Kidney epithelial cell (primary cell): ENCODE measurements at regions not wholly inside any gene's neighbourhood (a gene's known extent, or its start where the extent isn't known, plus 50 kb on each side); places are given as distances from the start of the nearest gene placed in this dataset.
"Not testable (repeated sequence)": the region's sequence is repeated elsewhere in the genome, so short reads cannot be mapped to it uniquely, and the experiment has no call there.

Experiments
- DNase-seq: peaks from one replicate; pipeline ENCODE4 v3.0.0-alpha.2; 2010; ENCODE audit warnings: low read depth
- H3K27me3 ChIP-seq: 2 replicates; pipeline ENCODE4 v1.6.0; 2011; ENCODE audit warnings: low read length; ENCODE audit not compliant: control insufficient read depth, insufficient read depth
- H3K36me3 ChIP-seq: 2 replicates; pipeline ENCODE4 v1.5.1; 2011; ENCODE audit warnings: low read length; ENCODE audit not compliant: control insufficient read depth, insufficient read depth
- H3K4me3 ChIP-seq: 2 replicates; pipeline ENCODE4 v1.5.1; 2011; ENCODE audit warnings: low read depth, mild to moderate bottlenecking, control low read depth, low read length
- TF ChIP-seq, protein P1 (sequence below): IDR thresholded peaks from 2 replicates; pipeline ENCODE4 v1.5.1; 2011; ENCODE audit warnings: mild to moderate bottlenecking, moderate library complexity, low read length, control low read depth, inconsistent platforms; ENCODE audit not compliant: insufficient read depth, poor library complexity, severe bottlenecking

DNA sequence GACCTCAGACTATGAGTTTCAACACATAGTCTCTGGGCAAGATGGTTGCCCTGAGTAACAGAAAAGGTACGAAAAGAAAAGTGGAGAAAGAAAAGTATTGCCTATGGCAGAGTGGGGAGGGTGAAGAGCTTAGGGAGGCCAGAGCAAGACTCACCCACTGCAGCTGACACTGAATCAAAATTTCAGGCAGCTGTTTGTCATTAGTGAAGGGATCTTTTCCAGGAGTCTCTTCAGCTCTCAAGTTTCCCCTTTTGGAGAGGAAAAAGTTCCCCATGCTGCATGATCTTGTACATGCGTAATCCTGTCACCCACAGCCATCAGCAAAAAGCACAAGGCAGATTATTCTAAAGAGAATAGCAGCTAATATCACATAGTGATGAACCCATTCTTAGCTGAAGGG lies 616.9 kb upstream of the GBE1 start:
- no peak overlapping the region for H3K4me3 ChIP-seq
- TF ChIP-seq, protein P1, sequence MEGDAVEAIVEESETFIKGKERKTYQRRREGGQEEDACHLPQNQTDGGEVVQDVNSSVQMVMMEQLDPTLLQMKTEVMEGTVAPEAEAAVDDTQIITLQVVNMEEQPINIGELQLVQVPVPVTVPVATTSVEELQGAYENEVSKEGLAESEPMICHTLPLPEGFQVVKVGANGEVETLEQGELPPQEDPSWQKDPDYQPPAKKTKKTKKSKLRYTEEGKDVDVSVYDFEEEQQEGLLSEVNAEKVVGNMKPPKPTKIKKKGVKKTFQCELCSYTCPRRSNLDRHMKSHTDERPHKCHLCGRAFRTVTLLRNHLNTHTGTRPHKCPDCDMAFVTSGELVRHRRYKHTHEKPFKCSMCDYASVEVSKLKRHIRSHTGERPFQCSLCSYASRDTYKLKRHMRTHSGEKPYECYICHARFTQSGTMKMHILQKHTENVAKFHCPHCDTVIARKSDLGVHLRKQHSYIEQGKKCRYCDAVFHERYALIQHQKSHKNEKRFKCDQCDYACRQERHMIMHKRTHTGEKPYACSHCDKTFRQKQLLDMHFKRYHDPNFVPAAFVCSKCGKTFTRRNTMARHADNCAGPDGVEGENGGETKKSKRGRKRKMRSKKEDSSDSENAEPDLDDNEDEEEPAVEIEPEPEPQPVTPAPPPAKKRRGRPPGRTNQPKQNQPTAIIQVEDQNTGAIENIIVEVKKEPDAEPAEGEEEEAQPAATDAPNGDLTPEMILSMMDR, result no peak
- DNase-seq, result no peak
- no peaks in the 10 kb centered on the region for H3K36me3 ChIP-seq
- H3K27me3 ChIP-seq, result no peaks in the 10 kb centered on the region

- no peaks in the 10 kb centered on the region for H3K36me3 ChIP-seq
- H3K27me3 ChIP-seq, result no peaks in the 10 kb centered on the region
- H3K4me3 ChIP-seq, result no peak overlapping the region
- TF ChIP-seq, protein P1, result no peak
- no peak for DNase-seq
Measured at GRCh38 chr3:82376883-82377282, 615.4 kb upstream of the GBE1 start.

- not testable (repeated sequence) for H3K27me3 ChIP-seq, H3K4me3 ChIP-seq, H3K36me3 ChIP-seq, DNase-seq
Measured at GRCh38 chr3:82373833-82374232, 612.4 kb upstream of the GBE1 start.

- no peak overlapping the region for H3K4me3 ChIP-seq
- H3K36me3 ChIP-seq, result no peaks in the 10 kb centered on the region
- TF ChIP-seq, protein P1, result no peak
- H3K27me3 ChIP-seq, result no peaks in the 10 kb centered on the region
- no peak for DNase-seq
Measured at GRCh38 chr3:82364827-82365226, 603.4 kb upstream of the GBE1 start.

DNA sequence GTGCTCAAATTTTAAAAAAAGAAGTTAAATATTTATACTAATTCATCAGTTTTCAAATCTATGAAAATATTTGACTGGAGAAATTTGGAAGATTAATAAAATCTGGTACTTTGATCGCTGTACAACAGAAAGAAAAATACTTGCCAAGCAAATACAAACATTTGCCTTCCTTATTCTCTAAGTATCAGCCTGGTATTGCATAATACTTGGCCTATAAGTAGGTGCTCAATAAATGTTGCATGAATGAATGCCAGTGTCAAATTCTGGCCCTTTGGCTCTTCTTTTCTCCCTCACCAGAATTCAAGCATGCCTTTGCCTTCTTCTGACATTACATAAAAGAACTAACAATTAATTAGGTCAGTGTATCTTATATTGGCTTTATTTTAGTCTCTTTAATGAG lies 601.7 kb upstream of the GBE1 start:
- H3K36me3 ChIP-seq, result no peaks in the 10 kb centered on the region
- no peak for DNase-seq
- TF ChIP-seq, protein P1, result no peak
- no peaks in the 10 kb centered on the region for H3K27me3 ChIP-seq
- no peak overlapping the region for H3K4me3 ChIP-seq

DNA sequence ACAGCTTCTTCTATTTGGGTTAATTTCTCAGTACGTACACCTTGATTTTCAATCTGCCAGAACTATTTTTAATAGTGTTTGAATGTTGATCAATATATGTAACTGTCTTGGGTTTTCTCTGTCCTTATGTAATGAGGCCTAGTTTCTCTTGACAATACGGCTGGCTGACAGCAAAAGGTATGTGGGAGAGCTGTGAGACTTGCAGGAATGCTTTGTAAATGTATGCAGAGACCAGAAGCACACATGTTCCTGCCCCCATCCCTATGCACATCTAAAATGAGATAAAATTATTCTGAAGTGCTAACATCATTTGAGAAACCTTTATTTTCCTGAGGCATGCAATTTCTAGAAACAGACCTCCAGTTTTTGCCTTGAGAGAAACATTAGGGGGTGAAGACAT lies 593.8 kb upstream of the GBE1 start:
- no peak for DNase-seq
- Histone ChIP-seq H3K4me3 (no peak overlapping the region), H3K36me3 (no peaks in the 10 kb centered on the region), H3K27me3 (no peaks in the 10 kb centered on the region)
- TF ChIP-seq, protein P1, result no peak
